ENCODE measurements at regions not wholly inside any gene's neighbourhood (a gene's known extent, or its start where the extent isn't known, plus 50 kb on each side); places are given as distances from the start of the nearest gene placed in this dataset.

- DNase-seq (ENCODE audit: low read depth, low spot score), result no peak
Observed at GRCh38 chr2:70036290-70036689, 51.0 kb upstream of the PCBP1 start.

DNA sequence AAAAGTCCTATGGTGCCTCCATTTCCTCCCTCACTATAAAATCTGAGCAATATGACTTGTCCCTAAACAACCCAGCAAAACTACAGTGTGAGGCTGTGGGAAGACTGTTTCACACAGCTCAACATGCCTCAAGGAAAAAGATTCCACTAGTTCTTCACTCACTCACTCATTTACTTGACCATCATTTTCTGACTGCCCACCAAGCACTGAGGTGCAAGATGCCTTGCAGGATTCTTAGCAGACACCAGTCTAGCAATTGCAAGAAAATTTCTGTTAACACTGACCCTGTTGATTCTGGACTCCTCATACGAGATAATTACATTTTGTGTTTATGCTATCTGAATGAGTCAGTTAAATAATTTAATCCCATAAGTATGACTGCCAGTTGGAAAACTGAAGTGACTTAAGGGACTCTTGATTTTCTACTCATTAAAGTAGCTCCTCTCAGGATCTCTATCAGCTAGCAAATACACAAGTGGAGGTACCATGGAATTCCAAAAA lies 51.9 kb upstream of the PCBP1 start:
- DNase-seq (ENCODE audit: low read depth, low spot score), result no peak

- no peak for DNase-seq (ENCODE audit: low read depth, low spot score)
Observed at GRCh38 chr2:70030724-70031420, 56.4 kb upstream of the PCBP1 start.

DNA sequence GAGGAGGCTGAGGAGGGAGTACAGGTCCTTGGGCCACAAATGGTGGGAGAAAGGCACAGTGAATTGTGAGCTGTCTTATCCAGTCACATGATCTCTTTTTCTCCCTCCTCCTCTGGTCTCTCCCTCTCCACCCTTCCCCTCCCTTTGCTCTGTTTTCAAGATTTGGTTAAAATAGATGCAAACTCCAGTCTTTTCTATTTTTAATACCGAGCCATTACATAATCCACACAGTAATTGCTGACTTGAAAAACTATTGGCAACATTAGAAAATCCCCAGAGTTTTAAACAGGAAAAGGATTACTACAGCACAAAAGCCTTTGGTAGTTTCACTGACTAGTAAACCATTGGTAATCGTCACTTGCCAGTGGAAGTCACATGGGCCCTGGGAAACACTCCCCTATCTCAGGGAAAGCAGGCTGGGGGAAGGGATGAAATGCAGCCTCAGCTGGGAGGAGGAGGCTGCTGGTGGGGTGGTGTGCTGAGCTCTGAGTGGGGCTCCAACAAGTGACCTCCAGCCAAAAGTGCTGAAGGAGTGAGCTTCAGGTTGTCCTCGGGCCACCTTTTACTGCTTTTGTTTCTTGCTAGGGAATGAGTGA lies 57.4 kb upstream of the PCBP1 start:
- peak; percentile 3 for DNase-seq (ENCODE audit: low read depth, low spot score)

GRCh38 chr2:70024284-70024683 lies 62.9 kb upstream of the ASPRV1 start:
- DNase-seq (ENCODE audit: low read depth, low spot score), result no peak

DNA sequence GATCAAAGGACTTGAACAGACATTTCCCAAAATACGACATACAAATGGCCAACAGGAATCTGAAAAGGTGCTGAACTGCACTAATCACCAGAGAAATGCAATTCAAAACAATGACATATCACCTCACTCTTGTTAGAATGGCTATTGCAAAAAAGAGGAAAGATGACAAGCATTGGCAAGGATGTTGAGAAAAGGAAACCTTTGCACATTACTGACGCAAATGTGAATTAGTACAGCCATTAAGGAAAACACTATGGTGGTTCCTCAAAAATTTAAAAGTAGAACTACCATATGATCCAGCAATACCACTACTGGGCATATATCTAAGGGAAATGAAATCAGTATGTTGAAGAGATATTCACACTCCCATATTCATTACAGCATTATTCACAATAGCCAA lies 57.7 kb upstream of the ASPRV1 start:
- no peak for DNase-seq (ENCODE audit: low read depth, low spot score)

- DNase-seq (ENCODE audit: low read depth, low spot score), result no peak
Observed at GRCh38 chr2:70017962-70018361, 56.5 kb upstream of the ASPRV1 start.

- DNase-seq (ENCODE audit: low read depth, low spot score), result no peak
Observed at GRCh38 chr2:70014959-70015358, 53.5 kb upstream of the ASPRV1 start.

- DNase-seq (ENCODE audit: low read depth, low spot score), result no peak
Observed at GRCh38 chr2:70012887-70013286, 51.5 kb upstream of the ASPRV1 start.

DNA sequence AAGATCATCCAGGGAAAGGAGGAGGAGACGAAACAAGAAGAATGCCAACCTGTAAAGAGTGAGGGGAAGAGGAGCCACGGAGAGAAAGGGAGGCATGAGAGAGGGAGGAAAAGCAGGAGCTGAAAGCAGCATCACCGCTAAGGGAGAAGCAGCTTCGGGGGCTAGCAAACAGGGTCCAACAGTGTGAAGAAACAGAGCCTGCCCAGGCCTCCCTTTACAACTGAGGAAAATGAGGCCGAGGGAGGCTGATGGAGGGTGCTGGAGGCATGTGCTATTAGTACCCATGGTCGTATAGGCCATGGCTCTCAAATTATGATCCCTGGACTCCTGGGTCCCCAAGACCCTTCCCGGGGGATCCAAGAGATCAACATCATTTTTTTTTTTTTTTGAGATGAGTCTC lies 50.4 kb upstream of the ASPRV1 start:
- DNase-seq (ENCODE audit: low read depth, low spot score), result no peak

DNA sequence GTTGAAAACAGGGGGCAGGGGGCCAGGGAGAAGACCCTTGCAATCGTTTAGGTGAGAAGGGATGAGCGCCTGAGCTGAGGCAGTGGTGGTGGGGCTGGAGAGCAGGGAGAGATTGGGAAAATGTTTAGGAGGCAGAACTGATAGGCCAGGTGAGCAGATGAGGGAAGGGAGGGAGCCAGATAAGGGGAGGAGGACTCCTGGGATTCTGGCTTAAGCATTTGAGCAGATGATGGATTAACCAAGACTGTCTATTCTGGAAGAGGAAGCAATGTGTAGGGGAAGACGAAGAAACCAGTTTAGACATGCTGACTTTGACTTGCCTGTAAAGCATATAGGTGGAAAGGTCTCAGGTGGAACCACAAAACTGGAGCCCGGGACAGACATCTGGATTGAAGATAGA lies 49.9 kb upstream of the ASPRV1 start:
- DNase-seq (ENCODE audit: low read depth, low spot score), result no peak
